ENCODE measurements at regions not wholly inside any gene's neighbourhood (a gene's known extent, or its start where the extent isn't known, plus 50 kb on each side); places are given as distances from the start of the nearest gene placed in this dataset.
"Not testable (repeated sequence)": the region's sequence is repeated elsewhere in the genome, so short reads cannot be mapped to it uniquely, and the experiment has no call there.

DNA sequence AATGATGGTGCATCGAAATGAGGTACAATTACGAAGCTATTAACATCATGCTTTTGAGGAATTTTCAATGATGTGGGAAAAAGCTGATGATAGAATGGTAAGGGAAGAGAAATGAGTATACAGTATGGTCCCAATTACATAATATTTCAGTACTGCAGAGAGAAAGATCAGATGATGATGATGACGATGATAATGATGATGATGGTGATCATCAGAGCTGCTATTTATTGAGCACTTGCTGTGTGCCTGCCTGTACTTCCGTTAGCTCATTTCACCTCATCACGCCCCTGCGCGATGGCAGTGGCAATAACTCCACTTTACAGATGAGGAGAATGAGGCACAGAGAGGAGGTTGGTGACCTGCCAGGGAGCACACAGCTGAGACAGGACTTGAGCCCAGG lies 620.8 kb downstream of the MATN1 start:
- Histone ChIP-seq H3K4me1 (ENCODE audit: control insufficient read depth, insufficient read depth, low read length, unreplicated experiment) (no peaks in the 10 kb centered on the region), H3K27ac (ENCODE audit: low read depth, low read length) (no peak overlapping the region), H3K27me3 (ENCODE audit: insufficient read depth, low read length) (no peaks in the 10 kb centered on the region; the same call in 1 of the 2 replicates), H3K79me2 (ENCODE audit: control insufficient read depth, insufficient read depth, low read length, unreplicated experiment) (no peaks in the 10 kb centered on the region), H3K36me3 (ENCODE audit: insufficient read depth, low read length) (no peaks in the 10 kb centered on the region), H2AFZ (ENCODE audit: low read length, unreplicated experiment) (no peak overlapping the region), H3K4me3 (ENCODE audit: low read depth, low read length) (no peak overlapping the region)

DNA sequence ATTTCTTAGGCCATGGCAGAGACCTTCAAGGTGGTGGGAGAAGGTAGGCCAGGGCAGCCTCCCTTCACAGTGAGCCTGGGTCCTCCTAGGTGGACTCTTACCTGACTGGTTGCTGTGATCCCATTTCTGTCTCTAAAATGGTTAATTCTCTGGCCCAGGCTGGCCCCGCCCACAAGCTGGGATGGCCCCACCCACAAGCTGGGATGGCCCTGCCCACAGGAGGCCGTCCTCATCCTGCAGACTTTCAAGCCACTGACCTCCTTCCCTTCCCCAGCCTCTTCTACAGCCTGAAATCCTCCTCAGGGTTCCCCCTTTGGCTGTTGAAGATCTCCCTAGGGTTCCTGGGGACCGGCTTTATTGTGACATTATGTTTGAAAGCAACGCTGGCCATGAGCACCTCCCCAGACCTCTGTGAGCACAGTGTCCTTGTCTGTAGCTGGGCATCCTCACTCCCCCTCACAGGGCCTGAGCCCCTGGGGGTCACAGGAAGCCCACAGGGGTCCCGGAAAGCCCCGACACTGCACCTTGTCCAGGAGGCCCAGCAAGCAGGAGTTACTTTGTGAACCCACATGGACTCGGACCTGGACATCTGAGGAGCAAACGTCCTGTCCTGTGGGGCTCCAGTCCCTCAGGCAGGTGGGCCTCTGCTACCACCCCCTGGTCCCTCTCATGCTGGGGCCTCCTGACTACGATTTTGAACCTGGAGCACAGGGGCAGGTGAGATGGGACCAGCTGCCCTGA lies 621.7 kb downstream of the MATN1 start:
- Histone ChIP-seq H2AFZ (ENCODE audit: low read length, unreplicated experiment) (no peak overlapping the region), H3K4me3 (ENCODE audit: low read depth, low read length) (no peak overlapping the region), H3K27me3 (ENCODE audit: insufficient read depth, low read length) (no peaks in the 10 kb centered on the region; the same call in 1 of the 2 replicates), H3K79me2 (ENCODE audit: control insufficient read depth, insufficient read depth, low read length, unreplicated experiment) (no peaks in the 10 kb centered on the region), H3K36me3 (ENCODE audit: insufficient read depth, low read length) (no peaks in the 10 kb centered on the region), H3K4me1 (ENCODE audit: control insufficient read depth, insufficient read depth, low read length, unreplicated experiment) (no peaks in the 10 kb centered on the region), H3K27ac (ENCODE audit: low read depth, low read length) (no peak overlapping the region)

DNA sequence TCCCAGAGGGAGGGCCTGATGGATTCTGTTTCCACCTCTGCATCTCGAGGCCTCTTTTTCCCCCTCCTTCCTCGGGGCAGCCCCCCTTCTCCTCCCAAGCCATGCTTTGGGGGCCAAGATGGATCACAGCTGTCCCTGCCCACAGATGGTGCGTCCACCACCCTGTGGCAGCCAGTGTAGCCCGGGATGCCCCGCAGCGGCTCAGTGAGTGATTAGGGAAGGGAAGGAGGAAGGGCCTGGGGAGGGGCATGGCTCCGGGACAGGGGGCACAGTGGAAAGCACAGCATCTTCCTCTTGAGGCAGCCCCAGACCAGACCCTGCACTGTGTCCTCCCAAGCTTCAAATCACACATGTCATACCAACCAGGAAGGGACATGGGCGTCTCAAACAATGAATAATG lies 622.4 kb downstream of the MATN1 start:
- Histone ChIP-seq H3K27me3 (ENCODE audit: insufficient read depth, low read length) (no peaks in the 10 kb centered on the region; the same call in 1 of the 2 replicates), H3K79me2 (ENCODE audit: control insufficient read depth, insufficient read depth, low read length, unreplicated experiment) (no peaks in the 10 kb centered on the region), H3K27ac (ENCODE audit: low read depth, low read length) (no peak overlapping the region), H3K36me3 (ENCODE audit: insufficient read depth, low read length) (no peaks in the 10 kb centered on the region), H3K4me3 (ENCODE audit: low read depth, low read length) (no peak overlapping the region), H2AFZ (ENCODE audit: low read length, unreplicated experiment) (no peak overlapping the region), H3K4me1 (ENCODE audit: control insufficient read depth, insufficient read depth, low read length, unreplicated experiment) (no peaks in the 10 kb centered on the region)

DNA sequence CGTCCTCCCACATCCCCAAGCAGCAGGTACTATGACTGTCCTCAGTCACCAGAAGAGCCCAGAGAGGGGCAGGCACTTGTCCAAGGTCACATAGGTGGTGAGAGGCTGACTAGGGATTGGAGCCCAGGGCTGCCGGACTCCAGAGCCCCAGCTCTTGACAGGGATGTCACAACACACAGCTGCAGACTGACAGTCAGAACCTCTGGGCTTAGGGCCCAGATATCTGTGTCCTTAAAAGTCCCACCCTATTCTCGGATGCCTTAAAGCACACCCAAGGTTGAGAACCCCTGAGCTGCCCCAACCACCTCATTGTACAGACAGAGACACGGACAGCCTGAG lies 622.9 kb downstream of the MATN1 start:
- H3K36me3 ChIP-seq (ENCODE audit: insufficient read depth, low read length): no peaks in the 10 kb centered on the region
- H3K27me3 ChIP-seq (ENCODE audit: insufficient read depth, low read length): no peaks in the 10 kb centered on the region; the same call in 1 of the 2 replicates
- no peak overlapping the region for H2AFZ ChIP-seq (ENCODE audit: low read length, unreplicated experiment)

DNA sequence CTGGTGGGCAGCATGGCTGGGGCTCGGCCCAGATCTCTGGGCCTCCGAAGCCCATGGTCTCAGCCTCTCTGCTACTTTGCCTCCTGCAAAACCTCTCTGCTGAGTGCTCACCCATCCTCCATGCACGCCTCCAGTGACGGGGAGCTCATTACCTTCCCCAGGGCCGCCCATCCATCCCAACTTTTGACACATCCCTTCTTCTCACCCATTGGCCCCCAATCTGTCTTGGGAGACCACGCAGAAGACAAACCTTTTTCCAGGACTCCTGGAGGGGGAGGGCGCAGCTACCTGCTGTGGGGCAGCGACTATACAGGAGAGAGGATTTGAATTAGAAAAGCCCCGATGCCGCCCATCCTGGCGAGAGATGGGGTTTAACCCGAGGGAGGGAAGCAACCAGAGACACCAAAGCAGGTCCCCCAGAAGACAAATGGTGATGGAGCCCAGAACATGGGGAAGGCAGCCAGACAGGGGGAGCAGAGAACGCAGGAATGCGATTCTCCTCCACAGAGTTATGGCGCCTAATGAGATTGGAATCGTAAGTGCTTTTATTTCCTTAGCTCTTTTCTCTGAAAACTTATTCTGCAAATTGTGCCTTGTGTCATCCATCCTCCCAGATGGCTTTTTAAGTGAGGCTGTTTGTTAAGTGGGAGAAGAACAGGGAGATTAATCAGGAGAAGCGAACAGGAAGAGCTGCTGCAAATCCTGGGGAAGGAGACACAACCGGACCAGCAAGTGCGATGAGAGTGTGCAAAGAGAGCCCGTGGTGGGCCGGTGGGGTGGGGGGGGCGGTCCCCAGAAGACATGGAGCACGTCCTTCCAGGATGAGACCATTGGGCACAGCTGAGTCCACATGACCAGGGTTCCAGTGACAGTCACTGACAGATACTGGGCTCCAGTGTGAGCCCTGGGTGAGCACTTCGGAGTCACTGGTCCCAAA lies 623.5 kb downstream of the MATN1 start:
- H3K27me3 ChIP-seq (ENCODE audit: insufficient read depth, low read length): no peaks in the 10 kb centered on the region; the same call in 1 of the 2 replicates
- no peaks in the 10 kb centered on the region for H3K79me2 ChIP-seq (ENCODE audit: control insufficient read depth, insufficient read depth, low read length, unreplicated experiment)
- no peaks in the 10 kb centered on the region for H3K36me3 ChIP-seq (ENCODE audit: insufficient read depth, low read length)
- H2AFZ ChIP-seq (ENCODE audit: low read length, unreplicated experiment): no peak overlapping the region
- H3K4me3 ChIP-seq (ENCODE audit: low read depth, low read length): no peak overlapping the region
- no peaks in the 10 kb centered on the region for H3K4me1 ChIP-seq (ENCODE audit: control insufficient read depth, insufficient read depth, low read length, unreplicated experiment)
- no peak overlapping the region for H3K27ac ChIP-seq (ENCODE audit: low read depth, low read length)

More for the DNA sequence above, 622.9 kb downstream of the MATN1 start:
- no peak overlapping the region for H3K27ac ChIP-seq (ENCODE audit: low read depth, low read length)
- no peaks in the 10 kb centered on the region for H3K4me1 ChIP-seq (ENCODE audit: control insufficient read depth, insufficient read depth, low read length, unreplicated experiment)
- H3K4me3 ChIP-seq (ENCODE audit: low read depth, low read length): no peak overlapping the region
- H3K79me2 ChIP-seq (ENCODE audit: control insufficient read depth, insufficient read depth, low read length, unreplicated experiment): no peaks in the 10 kb centered on the region

DNA sequence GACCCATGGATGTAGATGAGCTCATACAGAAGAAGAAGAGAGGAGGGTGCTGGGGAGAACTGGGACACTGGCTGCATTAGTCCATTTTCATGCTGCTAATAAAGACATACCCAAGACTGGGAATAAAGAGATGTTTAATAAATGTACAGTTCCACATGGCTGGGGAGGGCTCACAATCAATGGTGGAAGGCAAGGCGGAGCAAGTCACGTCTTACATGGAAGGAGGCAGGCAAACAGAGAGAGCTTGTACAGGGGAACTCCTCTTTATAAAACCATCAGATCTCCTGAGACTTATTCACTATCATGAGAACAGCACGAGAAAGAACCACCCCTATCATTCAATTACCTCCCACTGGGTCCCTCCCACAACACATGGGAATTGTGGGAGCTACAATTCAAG lies 625.5 kb downstream of the MATN1 start:
- H3K79me2 ChIP-seq (ENCODE audit: control insufficient read depth, insufficient read depth, low read length, unreplicated experiment); H3K4me3 ChIP-seq (ENCODE audit: low read depth, low read length); H3K4me1 ChIP-seq (ENCODE audit: control insufficient read depth, insufficient read depth, low read length, unreplicated experiment); H2AFZ ChIP-seq (ENCODE audit: low read length, unreplicated experiment); H3K27me3 ChIP-seq (ENCODE audit: insufficient read depth, low read length); H3K27ac ChIP-seq (ENCODE audit: low read depth, low read length); H3K36me3 ChIP-seq (ENCODE audit: insufficient read depth, low read length): not testable (repeated sequence)

DNA sequence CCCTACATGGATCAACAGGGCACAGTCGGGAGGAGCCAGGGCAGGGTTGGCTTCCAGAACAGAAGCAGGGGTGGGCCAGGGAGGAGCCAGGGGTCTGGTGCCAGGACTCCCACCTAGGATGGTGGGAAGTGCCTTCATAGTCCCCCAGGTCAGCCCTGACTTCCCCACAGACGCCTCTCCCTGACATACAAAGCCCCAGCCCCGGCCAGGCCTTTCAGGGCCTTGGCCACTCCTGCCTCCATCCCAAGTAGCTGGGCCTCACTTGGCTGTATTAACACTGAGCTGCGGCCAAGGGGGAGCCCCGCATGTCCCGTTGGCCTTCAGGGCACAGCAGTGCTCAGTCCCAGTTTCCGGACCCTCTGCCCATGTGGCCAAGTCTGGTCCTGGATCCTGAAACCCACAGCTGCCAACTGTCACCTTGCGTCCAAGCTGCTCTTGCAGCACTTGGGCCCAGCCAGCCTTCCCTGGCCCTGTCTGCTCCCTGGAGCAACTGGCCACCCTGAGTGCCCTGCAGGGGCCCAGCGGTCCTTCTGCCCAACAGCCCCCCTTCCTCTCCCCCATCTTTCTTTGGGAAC lies 627.8 kb downstream of the MATN1 start:
- Histone ChIP-seq H2AFZ (ENCODE audit: low read length, unreplicated experiment) (no peak overlapping the region), H3K36me3 (ENCODE audit: insufficient read depth, low read length) (no peaks in the 10 kb centered on the region), H3K79me2 (ENCODE audit: control insufficient read depth, insufficient read depth, low read length, unreplicated experiment) (no peaks in the 10 kb centered on the region), H3K27me3 (ENCODE audit: insufficient read depth, low read length) (no peaks in the 10 kb centered on the region), H3K4me1 (ENCODE audit: control insufficient read depth, insufficient read depth, low read length, unreplicated experiment) (no peaks in the 10 kb centered on the region), H3K27ac (ENCODE audit: low read depth, low read length) (no peak overlapping the region), H3K4me3 (ENCODE audit: low read depth, low read length) (no peak overlapping the region)

DNA sequence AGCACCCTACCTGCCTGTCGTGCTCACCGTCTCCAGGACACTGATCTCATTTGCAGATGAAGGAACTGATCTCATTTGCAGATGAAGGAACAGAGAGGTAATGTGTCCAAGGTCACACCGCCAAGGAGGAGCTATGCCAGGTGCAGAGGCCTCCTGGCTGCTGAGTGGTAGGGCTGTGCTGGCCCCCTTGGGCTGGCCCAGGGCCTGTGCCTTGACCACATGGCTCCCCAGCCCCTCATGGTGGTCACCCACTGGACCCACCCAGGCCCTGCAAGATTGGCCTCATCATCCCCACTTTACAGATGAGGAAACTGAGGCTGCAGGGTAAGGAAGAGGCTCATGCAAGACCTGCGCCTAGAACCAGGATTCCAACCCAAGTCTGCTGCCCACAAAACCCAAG lies 628.3 kb downstream of the MATN1 start:
- Histone ChIP-seq H3K79me2 (ENCODE audit: control insufficient read depth, insufficient read depth, low read length, unreplicated experiment) (no peaks in the 10 kb centered on the region), H3K36me3 (ENCODE audit: insufficient read depth, low read length) (no peaks in the 10 kb centered on the region), H2AFZ (ENCODE audit: low read length, unreplicated experiment) (no peak overlapping the region), H3K27me3 (ENCODE audit: insufficient read depth, low read length) (no peaks in the 10 kb centered on the region), H3K4me1 (ENCODE audit: control insufficient read depth, insufficient read depth, low read length, unreplicated experiment) (no peaks in the 10 kb centered on the region), H3K4me3 (ENCODE audit: low read depth, low read length) (no peak overlapping the region), H3K27ac (ENCODE audit: low read depth, low read length) (no peak overlapping the region)

DNA sequence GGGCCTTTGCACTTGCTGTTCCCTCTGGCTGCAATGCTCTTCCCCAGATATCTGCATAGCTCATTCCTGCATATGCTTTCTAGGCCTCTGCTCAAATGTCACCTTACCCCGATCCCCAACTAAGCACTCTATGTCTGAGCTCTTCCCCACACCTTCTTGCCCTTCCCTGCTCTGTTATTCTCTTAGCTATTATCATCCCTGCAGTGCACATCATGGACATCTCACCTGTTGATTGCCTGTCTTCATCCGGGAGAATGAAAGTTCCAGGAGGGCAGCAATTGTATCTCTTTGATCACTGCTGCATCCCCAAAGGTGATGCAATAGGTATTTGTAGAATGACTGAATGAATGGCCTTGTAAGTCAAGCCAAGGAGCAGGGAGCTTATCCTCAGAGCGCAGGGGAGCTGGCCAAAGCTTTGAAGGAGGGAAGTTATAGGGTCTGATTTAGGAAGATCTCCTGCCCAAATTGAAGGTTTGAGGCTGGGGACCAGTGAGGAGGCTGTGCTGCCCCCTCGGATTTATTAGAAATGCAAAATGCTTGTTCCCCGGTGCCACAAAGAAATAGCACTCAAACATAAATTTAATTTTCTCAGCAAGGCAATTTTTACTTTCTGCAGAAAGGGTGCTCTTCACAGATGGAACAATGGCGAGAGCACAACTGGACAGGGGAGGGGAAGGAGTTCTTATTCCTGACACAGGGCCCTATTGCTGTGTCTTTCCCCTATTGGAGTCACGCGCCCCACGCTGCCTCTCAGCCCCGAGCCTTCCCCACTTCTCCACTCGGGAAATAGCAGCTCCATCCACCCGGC lies 631.1 kb downstream of the MATN1 start:
- no peaks in the 10 kb centered on the region for H3K4me1 ChIP-seq (ENCODE audit: control insufficient read depth, insufficient read depth, low read length, unreplicated experiment)
- H3K4me3 ChIP-seq (ENCODE audit: low read depth, low read length): no peak overlapping the region
- no peak overlapping the region for H3K27ac ChIP-seq (ENCODE audit: low read depth, low read length)
- no peak overlapping the region for H2AFZ ChIP-seq (ENCODE audit: low read length, unreplicated experiment)
- H3K27me3 ChIP-seq (ENCODE audit: insufficient read depth, low read length): no peaks in the 10 kb centered on the region
- H3K36me3 ChIP-seq (ENCODE audit: insufficient read depth, low read length): no peaks in the 10 kb centered on the region
- no peaks in the 10 kb centered on the region for H3K79me2 ChIP-seq (ENCODE audit: control insufficient read depth, insufficient read depth, low read length, unreplicated experiment)

DNA sequence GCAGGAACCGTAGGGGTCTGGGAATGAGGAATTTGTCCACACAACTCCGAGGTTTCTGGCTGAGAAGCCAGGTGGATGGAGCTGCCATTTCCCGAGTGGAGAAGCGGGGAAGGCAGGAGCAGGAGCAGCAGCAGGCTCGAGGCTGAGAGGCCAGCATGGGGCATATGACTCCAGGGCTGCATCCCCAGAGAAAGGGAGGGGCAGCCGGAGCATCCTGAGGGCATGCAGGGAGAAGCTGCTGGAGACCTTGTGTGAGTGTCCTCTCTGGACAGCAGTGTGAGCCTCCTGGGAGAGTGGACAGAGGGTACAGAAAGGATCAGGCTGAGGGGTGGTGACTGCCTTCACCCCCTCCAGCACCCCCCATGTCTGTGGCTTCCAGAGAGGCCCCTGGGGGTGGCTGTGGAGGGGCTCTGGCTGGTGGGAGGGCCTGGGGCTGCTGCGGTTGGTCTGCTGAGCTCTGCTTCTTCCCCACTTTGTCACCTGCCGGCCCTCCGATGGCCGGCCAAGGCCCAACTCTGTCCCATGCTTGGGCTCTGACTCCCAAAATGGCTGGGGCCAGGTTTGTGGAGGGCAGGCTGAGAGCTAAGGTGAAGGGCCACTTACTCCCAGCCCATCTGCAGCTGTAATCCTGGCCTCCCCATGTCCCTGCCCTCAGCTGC lies 633.1 kb downstream of the MATN1 start:
- H2AFZ ChIP-seq (ENCODE audit: low read length, unreplicated experiment): no peak overlapping the region
- H3K79me2 ChIP-seq (ENCODE audit: control insufficient read depth, insufficient read depth, low read length, unreplicated experiment): no peaks in the 10 kb centered on the region

More for the DNA sequence above, 633.1 kb downstream of the MATN1 start:
- no peak overlapping the region for H3K27ac ChIP-seq (ENCODE audit: low read depth, low read length)
- no peak overlapping the region for H3K4me3 ChIP-seq (ENCODE audit: low read depth, low read length)
- no peaks in the 10 kb centered on the region for H3K36me3 ChIP-seq (ENCODE audit: insufficient read depth, low read length)
- no peaks in the 10 kb centered on the region for H3K4me1 ChIP-seq (ENCODE audit: control insufficient read depth, insufficient read depth, low read length, unreplicated experiment)
- no peaks in the 10 kb centered on the region for H3K27me3 ChIP-seq (ENCODE audit: insufficient read depth, low read length)

Measured in ACC112 (cell line).